UCSD-AML1 (cell line): ENCODE measurements at regions not wholly inside any gene's neighbourhood (a gene's known extent, or its start where the extent isn't known, plus 50 kb on each side); places are given as distances from the start of the nearest gene placed in this dataset.

Experiments
- DNase-seq: peaks from one replicate; lab custom pipeline; 2025; ENCODE audit not compliant: unreplicated experiment; lab: John Stamatoyannopoulos, UW

GRCh38 chr13:58160980-58161379 lies 529.4 kb downstream of the PCDH17 start:
- no peak for DNase-seq

DNA sequence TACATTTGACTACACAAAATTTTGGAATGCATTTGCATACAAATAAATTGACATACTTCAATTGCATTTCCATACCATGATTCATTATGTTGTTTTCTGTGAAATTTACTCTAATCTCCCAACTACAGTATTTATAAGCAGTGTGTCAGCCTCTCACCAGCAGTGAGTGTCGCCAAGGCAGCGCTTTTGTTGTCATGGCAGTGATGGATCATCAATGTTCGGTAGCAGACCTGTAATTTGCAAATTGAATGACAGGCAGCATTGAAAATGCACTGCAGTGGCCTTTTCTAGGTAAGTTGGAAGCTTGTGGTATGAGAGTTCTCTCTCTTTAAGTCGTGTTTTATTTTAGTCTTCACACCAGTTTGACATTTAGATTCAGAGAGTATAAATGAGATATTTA lies 534.1 kb downstream of the PCDH17 start:
- no peak for DNase-seq

DNA sequence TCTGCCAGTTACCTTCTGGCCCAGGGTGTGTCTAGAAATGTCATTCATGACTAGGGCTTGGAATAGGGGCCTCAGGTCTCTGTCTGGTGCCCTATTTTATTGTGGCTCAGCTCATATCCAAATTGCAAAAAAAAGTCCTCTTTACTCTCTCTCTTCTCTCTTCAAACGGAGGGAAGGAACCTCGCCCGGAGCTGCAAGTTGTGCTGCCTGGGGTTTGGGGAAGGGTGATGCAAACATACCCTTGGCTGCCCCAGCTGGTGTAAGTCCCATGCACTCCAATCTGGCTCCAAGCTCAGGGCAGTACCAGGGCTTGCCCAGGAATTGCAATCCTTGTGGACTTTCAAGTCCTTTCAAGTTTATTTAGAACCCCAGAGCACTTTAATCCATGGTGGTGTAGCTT lies 549.6 kb downstream of the PCDH17 start:
- no peak for DNase-seq

DNA sequence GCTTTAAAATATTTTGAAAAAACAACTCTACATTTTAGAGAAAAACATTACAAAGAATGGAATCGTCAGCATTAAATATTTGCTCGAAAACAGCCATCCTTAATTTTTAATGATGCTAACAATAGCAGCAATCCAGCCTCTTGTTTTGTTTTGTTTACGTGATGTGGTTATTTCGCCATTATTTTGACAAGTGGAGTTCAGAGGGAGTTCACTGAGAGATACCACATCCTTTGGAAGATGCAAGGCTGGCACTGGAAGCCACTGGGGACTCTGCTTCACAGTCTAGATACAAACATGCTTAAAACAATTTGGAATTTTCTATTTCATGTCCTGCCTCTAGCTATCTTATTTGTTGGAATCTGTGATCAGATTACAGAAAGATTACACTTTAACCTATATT lies 556.3 kb downstream of the PCDH17 start:
- no peak for DNase-seq

DNA sequence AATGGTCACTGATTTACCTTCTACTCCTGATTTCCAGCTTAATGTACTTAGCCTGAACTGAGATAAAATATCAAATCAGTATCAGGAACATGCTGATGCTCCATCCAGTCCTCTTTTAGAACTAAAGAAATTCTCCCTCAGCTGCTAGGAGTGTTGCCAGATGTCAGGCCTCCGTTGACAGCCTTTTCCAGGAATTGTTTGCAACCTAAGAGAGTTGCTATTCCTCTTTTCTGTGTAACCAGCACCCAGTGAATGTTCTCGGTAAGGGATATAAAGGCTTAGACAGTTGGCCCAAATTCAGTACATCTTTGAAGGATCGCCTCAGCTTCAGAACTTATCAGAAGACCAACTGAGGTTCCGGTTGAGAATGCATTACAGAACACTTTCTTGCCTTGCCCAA lies 559.0 kb downstream of the PCDH17 start:
- no peak for DNase-seq

- no peak for DNase-seq
Observed at GRCh38 chr13:58191754-58192153, 560.2 kb downstream of the PCDH17 start.

GRCh38 chr13:58202099-58202498 lies 570.6 kb downstream of the PCDH17 start:
- DNase-seq, result no peak

GRCh38 chr13:58207501-58207900 lies 576.0 kb downstream of the PCDH17 start:
- no peak for DNase-seq

GRCh38 chr13:58235454-58235853 lies 603.9 kb downstream of the PCDH17 start:
- DNase-seq, result no peak

DNA sequence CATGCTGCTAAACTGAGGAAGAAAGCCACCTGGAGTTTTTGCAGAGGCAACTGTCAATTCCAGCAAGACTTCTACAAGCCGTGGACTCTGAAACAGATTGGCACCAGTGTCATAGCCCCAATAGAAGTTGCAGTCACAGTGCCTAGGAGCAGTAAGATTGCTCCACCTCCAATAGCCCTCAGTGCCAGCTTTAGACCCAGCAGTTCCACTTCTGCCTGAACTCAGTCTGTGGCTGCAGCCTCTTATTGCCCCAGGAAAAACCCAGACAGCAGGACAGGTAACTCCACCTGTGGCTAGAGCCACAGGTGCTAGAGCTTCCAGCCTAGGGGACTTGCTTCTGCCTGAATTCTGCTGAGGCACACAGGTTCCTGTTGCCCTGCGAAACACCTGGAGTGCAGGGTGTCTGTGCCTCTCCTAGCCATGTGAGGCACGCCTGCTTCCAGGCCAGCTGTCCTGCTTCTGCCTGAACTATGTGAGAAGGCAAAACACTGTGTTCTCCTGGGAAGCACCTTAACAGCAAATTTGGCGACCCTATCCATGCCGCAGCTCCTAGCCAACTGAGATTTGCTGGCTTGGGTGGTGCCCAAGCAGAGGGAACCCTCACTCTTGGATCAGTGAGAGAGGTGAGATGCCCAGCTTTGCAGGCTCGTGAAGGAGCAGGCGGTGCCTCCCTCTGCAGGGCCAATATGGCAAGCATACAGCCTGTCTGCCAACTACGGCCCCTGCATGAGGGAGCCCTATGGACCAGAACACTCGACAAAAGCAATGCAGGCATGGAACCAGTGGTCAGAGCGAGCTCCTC lies 607.6 kb downstream of the PCDH17 start:
- peak; percentile 9 for DNase-seq

DNA sequence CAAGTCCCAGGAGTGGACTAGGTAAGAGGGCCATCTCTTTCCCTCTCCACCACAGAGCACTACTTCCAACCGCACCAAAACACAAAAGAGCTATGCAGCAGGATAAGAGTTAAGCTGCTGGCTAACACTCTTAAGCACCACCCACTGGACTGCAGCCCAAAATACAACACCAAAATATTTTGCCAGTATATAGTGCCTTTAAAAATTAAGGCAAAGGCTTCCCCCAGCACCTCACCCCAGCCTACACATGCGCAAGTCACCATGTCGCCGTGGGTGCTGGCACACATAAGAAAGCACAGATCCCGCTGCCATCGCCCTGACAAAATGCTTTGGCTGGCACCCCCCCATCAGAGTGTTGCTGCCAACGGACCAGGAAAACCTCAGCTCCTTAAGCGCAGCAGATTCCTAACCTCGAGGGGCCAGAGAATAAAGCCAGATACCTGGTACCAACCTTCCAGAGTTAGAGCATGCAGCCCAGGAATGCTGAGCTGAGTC lies 608.3 kb downstream of the PCDH17 start:
- peak; percentile 2 for DNase-seq

DNA sequence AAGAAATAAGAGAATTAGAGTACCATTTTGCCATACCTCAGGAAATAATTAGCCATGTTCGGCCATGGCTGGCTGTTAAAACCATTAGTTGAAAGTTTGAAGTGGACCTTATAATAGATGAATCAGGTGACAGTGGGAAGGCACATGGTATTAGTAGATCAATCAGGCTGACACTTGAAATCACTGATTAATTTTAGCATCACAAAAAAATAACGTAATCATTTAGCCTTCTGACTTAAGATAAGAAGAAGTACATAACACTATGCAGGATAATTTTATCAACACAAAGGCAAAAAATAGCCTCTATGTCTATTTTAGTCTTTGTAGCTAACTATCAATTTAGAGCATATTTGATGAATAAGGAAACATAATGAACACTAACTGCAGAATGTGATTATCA lies 615.5 kb downstream of the PCDH17 start:
- DNase-seq, result no peak

DNA sequence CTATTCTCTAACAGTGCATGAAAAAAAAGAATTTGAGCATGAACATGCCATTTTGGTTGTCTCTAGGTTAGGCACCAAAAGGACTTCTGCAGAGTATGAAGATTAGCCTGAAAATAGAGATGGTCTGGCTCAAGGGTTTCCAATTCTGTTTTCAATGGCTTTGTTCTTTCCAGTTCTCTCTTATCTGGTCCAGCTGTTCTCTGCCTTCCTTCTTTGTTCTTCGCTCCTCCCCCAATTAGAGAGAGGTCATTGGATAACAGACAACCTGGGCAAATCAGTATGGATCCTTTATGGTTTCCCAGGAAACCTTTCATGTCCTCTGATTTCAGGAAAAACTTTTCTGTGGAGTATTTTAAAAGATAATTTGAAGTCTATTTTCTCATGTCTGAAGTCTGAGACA lies 623.4 kb downstream of the PCDH17 start:
- DNase-seq, result no peak

DNA sequence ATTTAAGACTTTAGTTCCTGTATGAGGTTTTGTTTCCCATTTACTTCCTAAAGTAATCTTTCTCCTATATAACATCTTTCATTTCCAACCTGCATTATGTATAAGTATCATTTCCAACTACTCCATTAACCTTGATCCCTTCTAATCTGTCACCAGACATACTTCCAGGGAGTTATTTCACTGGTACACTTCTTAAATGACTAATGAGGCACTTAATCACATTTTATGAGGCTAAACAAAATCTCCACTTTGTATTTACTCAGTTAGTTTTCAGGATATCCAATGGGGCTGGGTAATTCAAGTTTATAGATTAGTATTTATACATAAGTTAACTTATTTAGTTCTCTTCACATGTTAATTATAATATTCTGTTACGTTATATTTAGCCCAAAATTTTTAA lies 634.7 kb downstream of the PCDH17 start:
- no peak for DNase-seq

GRCh38 chr13:58298556-58299135 lies 667.1 kb downstream of the PCDH17 start:
- DNase-seq, result no peak

DNA sequence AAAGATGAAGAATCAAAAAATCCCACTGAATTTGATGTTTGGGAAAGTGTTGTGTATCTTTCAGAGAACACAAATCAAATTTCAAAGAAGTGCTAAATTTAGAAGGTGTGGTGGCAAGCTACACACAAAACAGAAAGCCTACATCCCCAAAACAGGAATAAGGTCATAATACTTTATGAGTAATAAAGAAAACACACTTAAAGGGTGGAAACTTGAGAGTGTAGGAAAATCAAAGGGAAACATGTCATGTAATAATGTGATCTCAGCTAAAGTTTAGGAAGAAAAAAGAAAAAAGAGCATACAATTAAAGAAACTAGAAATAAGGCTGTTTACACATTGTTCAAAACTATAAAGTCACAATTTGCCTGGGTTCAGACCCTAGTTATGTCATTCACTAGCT lies 668.7 kb downstream of the PCDH17 start:
- no peak for DNase-seq

DNA sequence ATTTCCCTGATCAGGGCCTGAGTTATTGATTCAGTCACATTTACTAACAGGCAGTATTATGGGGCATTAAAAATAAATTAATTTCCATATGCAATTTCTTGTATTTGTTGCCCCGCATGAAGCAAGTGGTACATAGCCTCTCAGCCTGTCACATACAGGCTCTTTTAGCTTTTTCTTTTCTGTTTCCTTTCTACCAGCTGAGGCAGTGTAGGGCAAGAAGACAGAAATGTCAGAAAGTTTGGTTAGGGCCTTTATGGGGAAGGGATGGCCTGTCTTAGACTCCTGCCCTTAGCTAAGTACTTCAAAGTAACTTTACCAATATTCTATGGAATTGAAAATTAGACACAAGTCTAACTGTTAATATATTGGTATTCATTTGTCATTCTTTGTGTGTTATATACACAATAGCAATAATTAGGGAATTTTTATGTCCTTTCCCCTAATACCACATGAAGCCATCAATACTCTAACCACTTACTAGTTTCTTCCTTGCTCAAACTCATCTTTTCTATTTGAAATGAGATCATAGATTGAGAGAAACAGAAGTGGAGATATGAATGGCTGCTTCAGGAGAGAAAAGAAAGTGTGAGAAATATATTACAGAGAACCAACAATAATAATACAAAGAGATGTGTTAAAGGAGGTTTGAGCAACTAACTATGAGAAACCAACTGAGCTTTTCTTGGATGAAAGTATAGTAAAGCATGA lies 669.6 kb downstream of the PCDH17 start:
- DNase-seq, result no peak

GRCh38 chr13:58302349-58302748 lies 670.8 kb downstream of the PCDH17 start:
- DNase-seq, result no peak

DNA sequence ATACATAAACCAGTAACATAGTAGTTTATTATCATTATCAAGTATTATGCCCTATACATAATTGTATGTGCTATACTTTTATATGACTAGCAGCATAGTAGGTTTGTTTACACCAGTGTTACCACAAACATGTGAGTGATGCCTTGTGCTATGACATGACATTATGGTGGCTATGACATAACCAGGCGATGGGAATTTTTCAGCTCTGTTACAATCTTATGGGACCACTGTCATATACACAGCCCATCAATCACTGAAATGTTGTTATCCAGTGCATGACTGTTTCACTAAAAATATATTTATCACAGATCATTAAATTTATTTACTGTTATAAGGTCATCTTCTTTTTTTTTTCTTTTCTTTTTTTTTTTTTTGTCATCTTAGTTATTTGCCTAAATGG lies 674.5 kb downstream of the PCDH17 start:
- no peak for DNase-seq

GRCh38 chr13:58313219-58313618 lies 681.7 kb downstream of the PCDH17 start:
- peak; percentile 21 for DNase-seq

DNA sequence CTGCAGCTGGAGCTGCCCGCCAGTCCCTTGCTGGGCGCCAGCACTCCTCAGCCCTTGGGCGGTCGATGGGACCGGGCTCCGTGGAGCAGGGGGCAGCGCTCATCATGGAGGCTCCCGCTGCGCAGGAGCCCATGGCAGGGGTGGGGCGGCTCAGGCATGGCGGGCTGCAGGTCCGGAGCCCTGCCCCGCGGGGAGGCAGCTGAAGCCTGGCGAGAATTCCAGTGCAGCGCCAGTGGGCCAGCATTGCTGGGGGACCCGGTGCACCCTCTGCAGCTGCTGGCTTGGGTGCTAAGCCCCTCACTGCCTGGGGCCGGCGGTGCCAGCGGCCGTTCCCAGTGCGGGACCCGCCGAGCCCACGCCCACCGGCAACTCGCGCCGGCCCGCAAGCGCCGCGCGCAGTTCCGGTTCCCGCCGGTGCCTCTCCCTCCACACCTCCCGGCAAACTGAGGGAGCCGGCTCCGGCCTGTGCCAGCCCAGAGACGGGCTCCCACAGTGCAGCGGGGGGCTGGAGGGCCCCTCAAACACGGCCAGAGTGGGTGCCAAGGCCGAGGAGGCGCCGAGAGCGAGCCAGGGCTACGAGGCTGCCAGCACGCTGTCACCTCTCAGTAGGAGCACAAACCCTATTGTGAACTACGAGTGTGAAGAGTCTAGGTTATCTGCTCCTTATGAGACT lies 687.1 kb downstream of the PCDH17 start:
- no peak for DNase-seq

- no peak for DNase-seq
Observed at GRCh38 chr13:58324161-58324560, 692.6 kb downstream of the PCDH17 start.
